ENCODE measurements at regions not wholly inside any gene's neighbourhood (a gene's known extent, or its start where the extent isn't known, plus 50 kb on each side); places are given as distances from the start of the nearest gene placed in this dataset.

GRCh38 chr17:14780097-14780651, 479.3 kb downstream of the HS3ST3B1 start:
- intact Hi-C loops (cut with micrococcal nuclease; ENCODE audit: unreplicated experiment), result loop anchor here (10.0 kb wide), 1 partner anchor 1185 kb away; no protein-coding TSS in a partner anchor
- Mint-ChIP-seq H3K9me3 (ENCODE audit: low read depth, unreplicated experiment) (no peaks in the 10 kb centered on the region), H3K4me3 (ENCODE audit: low read depth, unreplicated experiment) (no peak overlapping the region), H3K27me3 (ENCODE audit: unreplicated experiment) (no peaks in the 10 kb centered on the region), H3K27ac (ENCODE audit: unreplicated experiment) (no peak overlapping the region), H3K4me1 (ENCODE audit: low read depth, unreplicated experiment) (no peaks in the 10 kb centered on the region), H3K36me3 (ENCODE audit: insufficient read depth, unreplicated experiment) (no peaks in the 10 kb centered on the region)
- no peak for DNase-seq
- CTCF ChIA-PET, result interaction anchor here (0.5 kb wide), 1 partner anchor 151 kb away, joined by 4 read pairs; no protein-coding TSS in a partner anchor
- no TSS peak for BruUV-seq (replicated peaks)
- TF ChIP-seq, protein P1, sequence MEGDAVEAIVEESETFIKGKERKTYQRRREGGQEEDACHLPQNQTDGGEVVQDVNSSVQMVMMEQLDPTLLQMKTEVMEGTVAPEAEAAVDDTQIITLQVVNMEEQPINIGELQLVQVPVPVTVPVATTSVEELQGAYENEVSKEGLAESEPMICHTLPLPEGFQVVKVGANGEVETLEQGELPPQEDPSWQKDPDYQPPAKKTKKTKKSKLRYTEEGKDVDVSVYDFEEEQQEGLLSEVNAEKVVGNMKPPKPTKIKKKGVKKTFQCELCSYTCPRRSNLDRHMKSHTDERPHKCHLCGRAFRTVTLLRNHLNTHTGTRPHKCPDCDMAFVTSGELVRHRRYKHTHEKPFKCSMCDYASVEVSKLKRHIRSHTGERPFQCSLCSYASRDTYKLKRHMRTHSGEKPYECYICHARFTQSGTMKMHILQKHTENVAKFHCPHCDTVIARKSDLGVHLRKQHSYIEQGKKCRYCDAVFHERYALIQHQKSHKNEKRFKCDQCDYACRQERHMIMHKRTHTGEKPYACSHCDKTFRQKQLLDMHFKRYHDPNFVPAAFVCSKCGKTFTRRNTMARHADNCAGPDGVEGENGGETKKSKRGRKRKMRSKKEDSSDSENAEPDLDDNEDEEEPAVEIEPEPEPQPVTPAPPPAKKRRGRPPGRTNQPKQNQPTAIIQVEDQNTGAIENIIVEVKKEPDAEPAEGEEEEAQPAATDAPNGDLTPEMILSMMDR (IDR thresholded peaks at IDR 0.05; ENCODE audit: unreplicated experiment), result no peak

DNA sequence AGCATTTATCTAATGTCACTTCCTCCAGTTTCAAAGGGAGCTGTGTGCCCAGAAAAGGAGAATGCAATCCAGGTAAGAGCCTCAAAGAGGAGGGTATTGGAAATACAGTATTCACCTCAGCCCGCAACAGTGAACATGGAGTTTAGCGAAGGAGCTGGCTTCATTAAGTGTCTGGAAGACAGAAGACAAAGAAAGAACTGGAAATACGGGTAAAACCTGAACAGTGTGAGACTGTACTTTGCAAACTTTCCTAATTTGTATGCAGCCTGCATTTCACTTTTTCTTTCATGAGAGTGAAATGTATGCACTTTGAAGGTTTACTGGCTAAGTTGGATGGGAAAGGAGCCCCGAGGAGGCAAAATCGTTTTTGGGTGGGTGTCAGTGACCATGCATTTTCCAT, 478.4 kb downstream of the HS3ST3B1 start:
- H3K27me3 Mint-ChIP-seq (ENCODE audit: unreplicated experiment), result no peaks in the 10 kb centered on the region
- H3K27ac Mint-ChIP-seq (ENCODE audit: unreplicated experiment), result no peak overlapping the region
- BruUV-seq (replicated peaks), result no TSS peak
- TF ChIP-seq, protein P1 (IDR thresholded peaks at IDR 0.05; ENCODE audit: unreplicated experiment), result no peak
- no peak for DNase-seq
- no peaks in the 10 kb centered on the region for H3K4me1 Mint-ChIP-seq (ENCODE audit: low read depth, unreplicated experiment)
- H3K9me3 Mint-ChIP-seq (ENCODE audit: low read depth, unreplicated experiment), result peaks cover 3% of the 10 kb centered on the region
- intact Hi-C loops (cut with micrococcal nuclease; ENCODE audit: unreplicated experiment), result no loop called here
- CTCF ChIA-PET, result no interaction called here
- no peak overlapping the region for H3K4me3 Mint-ChIP-seq (ENCODE audit: low read depth, unreplicated experiment)
- H3K36me3 Mint-ChIP-seq (ENCODE audit: insufficient read depth, unreplicated experiment), result no peaks in the 10 kb centered on the region

DNA sequence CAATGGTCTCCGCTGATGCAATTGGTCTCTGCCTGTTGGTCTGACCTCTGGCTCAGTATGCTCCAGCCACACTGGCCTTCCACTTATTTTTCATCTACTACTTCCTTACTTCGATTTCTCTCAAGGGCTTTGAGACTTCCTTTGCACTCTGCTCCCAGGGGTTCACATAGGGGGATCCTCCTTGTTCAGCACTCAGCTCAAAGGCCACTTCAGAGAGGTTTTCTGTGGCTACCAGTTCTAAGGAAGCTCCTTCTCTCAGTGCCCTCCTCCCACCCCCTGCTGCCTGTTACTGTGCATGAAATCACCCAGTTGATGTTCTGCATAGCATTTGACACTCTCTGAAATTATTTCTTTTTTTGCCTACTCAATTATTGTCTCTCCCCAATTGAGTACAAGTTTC, 476.4 kb downstream of the HS3ST3B1 start:
- no TSS peak for BruUV-seq (replicated peaks)
- H3K4me1 Mint-ChIP-seq (ENCODE audit: low read depth, unreplicated experiment), result no peaks in the 10 kb centered on the region

DNA sequence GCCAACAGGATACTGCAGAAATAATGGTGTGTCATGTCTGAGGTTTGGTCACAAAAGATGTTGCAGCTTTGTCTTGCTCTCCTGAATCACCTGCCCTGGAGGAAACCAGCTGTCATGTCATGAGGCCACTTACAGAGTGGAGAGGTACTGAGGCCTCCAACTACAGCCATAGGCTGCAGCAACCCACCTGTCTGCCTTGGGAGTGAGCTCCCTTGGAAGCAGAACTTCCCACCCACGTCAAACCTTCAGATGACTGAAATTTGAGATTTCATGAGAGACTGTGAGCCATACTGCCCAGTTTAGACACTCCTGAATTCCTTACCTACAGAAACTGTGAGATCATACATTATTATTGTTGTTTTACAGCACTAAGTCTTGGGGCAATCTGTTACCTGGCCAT, 475.9 kb downstream of the HS3ST3B1 start:
- no TSS peak for BruUV-seq (replicated peaks)

More for the DNA sequence above, 476.4 kb downstream of the HS3ST3B1 start:
- CTCF ChIA-PET, result no interaction called here
- TF ChIP-seq, protein P1 (IDR thresholded peaks at IDR 0.05; ENCODE audit: unreplicated experiment), result no peak
- no peak for DNase-seq
- no peak overlapping the region for H3K4me3 Mint-ChIP-seq (ENCODE audit: low read depth, unreplicated experiment)
- no peak overlapping the region for H3K27ac Mint-ChIP-seq (ENCODE audit: unreplicated experiment)
- H3K9me3 Mint-ChIP-seq (ENCODE audit: low read depth, unreplicated experiment), result peaks cover 4% of the 10 kb centered on the region
- H3K36me3 Mint-ChIP-seq (ENCODE audit: insufficient read depth, unreplicated experiment), result no peaks in the 10 kb centered on the region
- no peaks in the 10 kb centered on the region for H3K27me3 Mint-ChIP-seq (ENCODE audit: unreplicated experiment)
- intact Hi-C loops (cut with micrococcal nuclease; ENCODE audit: unreplicated experiment), result no loop called here

More for the DNA sequence above, 475.9 kb downstream of the HS3ST3B1 start:
- intact Hi-C loops (cut with micrococcal nuclease; ENCODE audit: unreplicated experiment), result no loop called here
- TF ChIP-seq, protein P1 (IDR thresholded peaks at IDR 0.05; ENCODE audit: unreplicated experiment), result no peak
- Mint-ChIP-seq H3K9me3 (ENCODE audit: low read depth, unreplicated experiment) (peaks cover 4% of the 10 kb centered on the region), H3K36me3 (ENCODE audit: insufficient read depth, unreplicated experiment) (no peaks in the 10 kb centered on the region), H3K4me1 (ENCODE audit: low read depth, unreplicated experiment) (no peaks in the 10 kb centered on the region), H3K27ac (ENCODE audit: unreplicated experiment) (no peak overlapping the region), H3K27me3 (ENCODE audit: unreplicated experiment) (no peaks in the 10 kb centered on the region), H3K4me3 (ENCODE audit: low read depth, unreplicated experiment) (no peak overlapping the region)
- DNase-seq, result no peak
- CTCF ChIA-PET, result no interaction called here

All from Calu3 (cell line).